WTC11 (cell line): ENCODE measurements at regions not wholly inside any gene's neighbourhood (a gene's known extent, or its start where the extent isn't known, plus 50 kb on each side); places are given as distances from the start of the nearest gene placed in this dataset.

Experiments
- ESRRA ChIP-seq: sonication (generic); formaldehyde crosslinking; IDR thresholded peaks from 2 replicates; pipeline ENCODE4 v1.8.1; 2022; ENCODE audit warnings: mild to moderate bottlenecking, missing genetic modification reagents, borderline replicate concordance
- GTF2I ChIP-seq: fragments of 250-450 bp; sonication (Bioruptor Pico); conservative IDR thresholded peaks from 2 replicates; pipeline ENCODE4 v1.4.0; 2021; ENCODE audit warnings: mild to moderate bottlenecking
- TF ChIP-seq, protein P1 (sequence below): sonication (generic); formaldehyde crosslinking; IDR thresholded peaks from 2 replicates; pipeline ENCODE4 v1.8.1; 2023; ENCODE audit warnings: mild to moderate bottlenecking, missing genetic modification reagents
- TF ChIP-seq, protein P2 (sequence below): fragments of 200-600 bp; IDR thresholded peaks from 2 replicates; pipeline ENCODE4 v1.8.0; 2022; ENCODE audit warnings: antibody characterized with exemption
- TF ChIP-seq, protein P3 (sequence below): fragments of 250-450 bp; sonication (Bioruptor Pico); IDR thresholded peaks from 2 replicates; pipeline ENCODE4 v1.9.0; 2021; ENCODE audit warnings: mild to moderate bottlenecking
- TF ChIP-seq, protein P4 (sequence below): sonication (generic); formaldehyde crosslinking; IDR thresholded peaks from 2 replicates; pipeline ENCODE4 v1.8.0; 2023; ENCODE audit warnings: missing genetic modification reagents
- TF ChIP-seq, protein P5 (sequence below): sonication (generic); formaldehyde crosslinking; IDR thresholded peaks from 2 replicates; pipeline ENCODE4 v1.8.0; 2022; ENCODE audit warnings: mild to moderate bottlenecking, missing genetic modification reagents

DNA sequence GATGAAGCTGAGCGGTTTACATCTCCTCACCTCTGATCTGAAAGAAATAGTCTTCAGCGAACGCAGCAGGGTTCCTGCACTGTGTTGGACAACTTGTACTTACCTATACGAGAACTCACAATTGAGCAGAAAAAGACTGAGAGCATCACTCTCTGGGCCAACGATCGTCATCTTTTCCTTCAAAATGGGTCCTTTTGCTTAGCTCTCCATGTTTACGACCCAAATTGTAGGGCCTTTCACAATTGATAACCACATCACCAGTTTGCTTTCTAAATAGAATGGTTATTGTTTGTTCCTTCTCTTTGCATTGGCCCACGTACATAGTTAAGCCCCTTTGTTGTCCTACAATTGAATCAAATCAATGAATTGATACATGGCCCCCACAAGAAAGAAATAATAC is 110.0 kb upstream of the DMRT1 start:
- TF ChIP-seq, protein P1, sequence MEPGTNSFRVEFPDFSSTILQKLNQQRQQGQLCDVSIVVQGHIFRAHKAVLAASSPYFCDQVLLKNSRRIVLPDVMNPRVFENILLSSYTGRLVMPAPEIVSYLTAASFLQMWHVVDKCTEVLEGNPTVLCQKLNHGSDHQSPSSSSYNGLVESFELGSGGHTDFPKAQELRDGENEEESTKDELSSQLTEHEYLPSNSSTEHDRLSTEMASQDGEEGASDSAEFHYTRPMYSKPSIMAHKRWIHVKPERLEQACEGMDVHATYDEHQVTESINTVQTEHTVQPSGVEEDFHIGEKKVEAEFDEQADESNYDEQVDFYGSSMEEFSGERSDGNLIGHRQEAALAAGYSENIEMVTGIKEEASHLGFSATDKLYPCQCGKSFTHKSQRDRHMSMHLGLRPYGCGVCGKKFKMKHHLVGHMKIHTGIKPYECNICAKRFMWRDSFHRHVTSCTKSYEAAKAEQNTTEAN (CRISPR knock-in tag) = no peak
- TF ChIP-seq ESRRA = no peak
- TF ChIP-seq, protein P2, sequence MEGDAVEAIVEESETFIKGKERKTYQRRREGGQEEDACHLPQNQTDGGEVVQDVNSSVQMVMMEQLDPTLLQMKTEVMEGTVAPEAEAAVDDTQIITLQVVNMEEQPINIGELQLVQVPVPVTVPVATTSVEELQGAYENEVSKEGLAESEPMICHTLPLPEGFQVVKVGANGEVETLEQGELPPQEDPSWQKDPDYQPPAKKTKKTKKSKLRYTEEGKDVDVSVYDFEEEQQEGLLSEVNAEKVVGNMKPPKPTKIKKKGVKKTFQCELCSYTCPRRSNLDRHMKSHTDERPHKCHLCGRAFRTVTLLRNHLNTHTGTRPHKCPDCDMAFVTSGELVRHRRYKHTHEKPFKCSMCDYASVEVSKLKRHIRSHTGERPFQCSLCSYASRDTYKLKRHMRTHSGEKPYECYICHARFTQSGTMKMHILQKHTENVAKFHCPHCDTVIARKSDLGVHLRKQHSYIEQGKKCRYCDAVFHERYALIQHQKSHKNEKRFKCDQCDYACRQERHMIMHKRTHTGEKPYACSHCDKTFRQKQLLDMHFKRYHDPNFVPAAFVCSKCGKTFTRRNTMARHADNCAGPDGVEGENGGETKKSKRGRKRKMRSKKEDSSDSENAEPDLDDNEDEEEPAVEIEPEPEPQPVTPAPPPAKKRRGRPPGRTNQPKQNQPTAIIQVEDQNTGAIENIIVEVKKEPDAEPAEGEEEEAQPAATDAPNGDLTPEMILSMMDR = no peak
- TF ChIP-seq, protein P3, sequence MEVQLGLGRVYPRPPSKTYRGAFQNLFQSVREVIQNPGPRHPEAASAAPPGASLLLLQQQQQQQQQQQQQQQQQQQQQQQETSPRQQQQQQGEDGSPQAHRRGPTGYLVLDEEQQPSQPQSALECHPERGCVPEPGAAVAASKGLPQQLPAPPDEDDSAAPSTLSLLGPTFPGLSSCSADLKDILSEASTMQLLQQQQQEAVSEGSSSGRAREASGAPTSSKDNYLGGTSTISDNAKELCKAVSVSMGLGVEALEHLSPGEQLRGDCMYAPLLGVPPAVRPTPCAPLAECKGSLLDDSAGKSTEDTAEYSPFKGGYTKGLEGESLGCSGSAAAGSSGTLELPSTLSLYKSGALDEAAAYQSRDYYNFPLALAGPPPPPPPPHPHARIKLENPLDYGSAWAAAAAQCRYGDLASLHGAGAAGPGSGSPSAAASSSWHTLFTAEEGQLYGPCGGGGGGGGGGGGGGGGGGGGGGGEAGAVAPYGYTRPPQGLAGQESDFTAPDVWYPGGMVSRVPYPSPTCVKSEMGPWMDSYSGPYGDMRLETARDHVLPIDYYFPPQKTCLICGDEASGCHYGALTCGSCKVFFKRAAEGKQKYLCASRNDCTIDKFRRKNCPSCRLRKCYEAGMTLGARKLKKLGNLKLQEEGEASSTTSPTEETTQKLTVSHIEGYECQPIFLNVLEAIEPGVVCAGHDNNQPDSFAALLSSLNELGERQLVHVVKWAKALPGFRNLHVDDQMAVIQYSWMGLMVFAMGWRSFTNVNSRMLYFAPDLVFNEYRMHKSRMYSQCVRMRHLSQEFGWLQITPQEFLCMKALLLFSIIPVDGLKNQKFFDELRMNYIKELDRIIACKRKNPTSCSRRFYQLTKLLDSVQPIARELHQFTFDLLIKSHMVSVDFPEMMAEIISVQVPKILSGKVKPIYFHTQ (CRISPR knock-in tag) = no peak
- TF ChIP-seq, protein P4, sequence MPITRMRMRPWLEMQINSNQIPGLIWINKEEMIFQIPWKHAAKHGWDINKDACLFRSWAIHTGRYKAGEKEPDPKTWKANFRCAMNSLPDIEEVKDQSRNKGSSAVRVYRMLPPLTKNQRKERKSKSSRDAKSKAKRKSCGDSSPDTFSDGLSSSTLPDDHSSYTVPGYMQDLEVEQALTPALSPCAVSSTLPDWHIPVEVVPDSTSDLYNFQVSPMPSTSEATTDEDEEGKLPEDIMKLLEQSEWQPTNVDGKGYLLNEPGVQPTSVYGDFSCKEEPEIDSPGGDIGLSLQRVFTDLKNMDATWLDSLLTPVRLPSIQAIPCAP (CRISPR knock-in tag) = no peak
- TF ChIP-seq, protein P5, sequence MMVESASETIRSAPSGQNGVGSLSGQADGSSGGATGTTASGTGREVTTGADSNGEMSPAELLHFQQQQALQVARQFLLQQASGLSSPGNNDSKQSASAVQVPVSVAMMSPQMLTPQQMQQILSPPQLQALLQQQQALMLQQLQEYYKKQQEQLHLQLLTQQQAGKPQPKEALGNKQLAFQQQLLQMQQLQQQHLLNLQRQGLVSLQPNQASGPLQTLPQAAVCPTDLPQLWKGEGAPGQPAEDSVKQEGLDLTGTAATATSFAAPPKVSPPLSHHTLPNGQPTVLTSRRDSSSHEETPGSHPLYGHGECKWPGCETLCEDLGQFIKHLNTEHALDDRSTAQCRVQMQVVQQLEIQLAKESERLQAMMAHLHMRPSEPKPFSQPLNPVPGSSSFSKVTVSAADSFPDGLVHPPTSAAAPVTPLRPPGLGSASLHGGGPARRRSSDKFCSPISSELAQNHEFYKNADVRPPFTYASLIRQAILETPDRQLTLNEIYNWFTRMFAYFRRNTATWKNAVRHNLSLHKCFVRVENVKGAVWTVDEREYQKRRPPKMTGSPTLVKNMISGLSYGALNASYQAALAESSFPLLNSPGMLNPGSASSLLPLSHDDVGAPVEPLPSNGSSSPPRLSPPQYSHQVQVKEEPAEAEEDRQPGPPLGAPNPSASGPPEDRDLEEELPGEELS (CRISPR knock-in tag) = no peak
- TF ChIP-seq GTF2I = no peak
